Stimulated activated CD4-positive, alpha-beta T cell treated with anti-CD3 and anti-CD28 coated beads, TNF-alpha, amount 100 ng/mL, for 48 hours (primary cell): ENCODE measurements at regions not wholly inside any gene's neighbourhood (a gene's known extent, or its start where the extent isn't known, plus 50 kb on each side); places are given as distances from the start of the nearest gene placed in this dataset.

Experiments
- DNase-seq, 3 donors: peaks; one replicate each; pipeline ENCODE4 v3.0.0-alpha.2; 2020; ENCODE audit warnings: low read depth in 3 of 3

GRCh38 chr3:66851894-66852613 is 146.1 kb upstream of the KBTBD8 start:
- DNase-seq = no peak

GRCh38 chr3:66854601-66855151 is 143.4 kb upstream of the KBTBD8 start:
- no peak for DNase-seq

GRCh38 chr3:66856533-66856932 is 141.6 kb upstream of the KBTBD8 start:
- DNase-seq = no peak

- DNase-seq = no peak
These were observed 139.3 kb upstream of the KBTBD8 start for GRCh38 chr3:66858656-66859381.

- no peak for DNase-seq
These were observed 137.3 kb upstream of the KBTBD8 start for GRCh38 chr3:66860771-66861170.

- no peak for DNase-seq
These were observed 134.6 kb upstream of the KBTBD8 start for GRCh38 chr3:66863205-66864111.

GRCh38 chr3:66884659-66885058 is 113.4 kb upstream of the KBTBD8 start:
- no peak for DNase-seq

GRCh38 chr3:66885326-66886000 is 112.6 kb upstream of the KBTBD8 start:
- DNase-seq = no peak

- DNase-seq = no peak
These were observed 108.2 kb upstream of the KBTBD8 start for GRCh38 chr3:66889750-66890494.

- DNase-seq = no peak
These were observed 100.0 kb upstream of the KBTBD8 start for GRCh38 chr3:66898155-66898554.

- DNase-seq = no peak
These were observed 93.8 kb upstream of the KBTBD8 start for GRCh38 chr3:66904336-66904735.

GRCh38 chr3:66904831-66905493 is 93.1 kb upstream of the KBTBD8 start:
- DNase-seq = no peak

- no peak for DNase-seq
These were observed 91.0 kb upstream of the KBTBD8 start for GRCh38 chr3:66907136-66907535.

GRCh38 chr3:66910266-66911055 is 87.6 kb upstream of the KBTBD8 start:
- DNase-seq = no peak

GRCh38 chr3:66912306-66912705 is 85.8 kb upstream of the KBTBD8 start:
- no peak for DNase-seq

- no peak for DNase-seq
These were observed 76.0 kb upstream of the KBTBD8 start for GRCh38 chr3:66922058-66922457.

GRCh38 chr3:66923969-66924368 is 74.1 kb upstream of the KBTBD8 start:
- no peak for DNase-seq

GRCh38 chr3:66928252-66928651 is 69.9 kb upstream of the KBTBD8 start:
- no peak for DNase-seq

- DNase-seq = no peak
These were observed 66.8 kb upstream of the KBTBD8 start for GRCh38 chr3:66931291-66931690.
